OCI-LY3 (cell line): ENCODE measurements at regions not wholly inside any gene's neighbourhood (a gene's known extent, or its start where the extent isn't known, plus 50 kb on each side); places are given as distances from the start of the nearest gene placed in this dataset.

Source experiments
- H2AFZ ChIP-seq: fragments of 200-600, 300-600 bp; shearing (Covaris generic); 2 replicates; pipeline ENCODE4 v1.6.0; 2014; ENCODE audit warnings: antibody characterized with exemption, low read depth, low read length
- H3K27ac ChIP-seq: fragments of 200-600, 300-600 bp; sonication (generic); 2 replicates; pipeline ENCODE4 v1.5.1; 2014; ENCODE audit warnings: mild to moderate bottlenecking, low read length, moderate library complexity, mixed read lengths
- H3K27me3 ChIP-seq: fragments of 200-600, 300-600 bp; sonication (generic); 2 replicates; pipeline ENCODE4 v1.6.1; 2014; ENCODE audit warnings: low read depth, low read length, mixed read lengths
- H3K36me3 ChIP-seq: fragments of 200-600, 300-600 bp; sonication (generic); replicated peaks from 2 replicates; pipeline ENCODE3; 2014; ENCODE audit warnings: low read depth, low read length, mixed read lengths
- H3K4me1 ChIP-seq: fragments of 300-600, 200-600 bp; sonication (generic); 2 replicates; pipeline ENCODE4 v1.6.1; 2014; ENCODE audit warnings: low read length, mixed read lengths
- H3K4me2 ChIP-seq: fragments of 200-600, 300-600 bp; sonication (generic); 2 replicates; pipeline ENCODE4 v1.6.1; 2014; ENCODE audit warnings: low read length, mixed read lengths
- H3K4me3 ChIP-seq: fragments of 300-600, 200-600 bp; sonication (generic); 2 replicates; pipeline ENCODE4 v1.5.1; 2014; ENCODE audit warnings: antibody characterized with exemption, mild to moderate bottlenecking, low read length, moderate library complexity
- H3K79me2 ChIP-seq: fragments of 300-600, 200-600 bp; shearing (Covaris generic); 2 replicates; pipeline ENCODE4 v1.6.1; 2014; ENCODE audit warnings: mild to moderate bottlenecking, low read length, mixed read lengths
- H3K9ac ChIP-seq: fragments of 300-600, 200-600 bp; shearing (Covaris generic); 2 replicates; pipeline ENCODE4 v1.6.0; 2014; ENCODE audit warnings: mild to moderate bottlenecking, low read length, moderate library complexity
- H3K9me3 ChIP-seq: fragments of 200-600, 300-600 bp; shearing (Covaris generic); 2 replicates; pipeline ENCODE4 v1.6.1; 2014; ENCODE audit warnings: low read length, mixed read lengths; ENCODE audit not compliant: insufficient read depth
- H4K20me1 ChIP-seq: fragments of 200-600, 300-600 bp; sonication (generic); 2 replicates; pipeline ENCODE4 v1.6.1; 2016; ENCODE audit warnings: low read length, mixed read lengths; ENCODE audit not compliant: insufficient read depth
- EZH2phosphoT487 ChIP-seq: fragments of 200-600 bp; shearing (Covaris generic); IDR thresholded peaks from 2 replicates; pipeline ENCODE4 v1.6.1; 2018; ENCODE audit warnings: antibody characterized with exemption, mixed run types, low read depth
- TF ChIP-seq, protein P1 (sequence below): fragments of 200-600, 300-600 bp; sonication (generic); IDR thresholded peaks from 2 replicates; pipeline ENCODE4 v1.5.1; 2014; ENCODE audit warnings: antibody characterized with exemption, low read length, low read depth

DNA sequence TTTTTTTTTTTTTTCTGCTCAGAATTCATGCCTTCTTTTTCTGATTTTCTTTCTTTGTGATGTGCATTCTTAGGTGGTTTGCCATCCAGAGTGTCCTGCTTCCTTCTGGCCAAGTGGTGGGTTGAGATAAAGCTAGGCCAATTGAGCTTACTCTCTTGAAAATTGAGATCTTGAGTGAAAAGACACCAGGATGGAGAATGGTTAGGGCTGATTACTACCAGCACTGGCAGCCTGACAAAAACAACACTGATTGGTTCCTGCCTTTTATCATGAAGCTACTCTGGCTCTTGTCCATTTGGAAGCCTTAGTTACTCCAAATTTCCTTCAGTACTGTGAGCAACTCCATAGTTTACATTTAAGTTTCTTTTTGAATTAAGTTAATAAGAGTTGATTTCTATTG lies 404.0 kb downstream of the PPARGC1A start:
- no peaks in the 10 kb centered on the region for H3K4me1 ChIP-seq
- H3K9ac ChIP-seq = no peak overlapping the region

DNA sequence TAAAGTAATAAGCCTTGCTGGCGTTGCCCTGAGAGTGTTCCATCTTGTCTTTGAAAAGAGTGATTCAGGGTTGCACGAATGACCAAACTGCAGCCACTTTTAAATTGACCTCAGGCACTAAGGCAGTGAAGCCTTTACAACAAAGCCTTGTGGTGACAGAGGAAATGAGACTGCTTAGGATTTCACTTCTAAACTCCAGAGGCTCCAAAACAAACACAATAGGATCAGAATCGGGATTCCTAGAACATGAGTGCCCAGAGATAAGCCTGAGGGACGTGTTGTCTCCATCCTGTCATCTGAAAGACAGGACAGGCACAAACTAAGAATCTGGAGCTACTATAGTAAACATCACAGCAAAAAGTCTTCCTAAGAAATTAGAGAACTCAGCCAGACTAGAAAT lies 405.2 kb downstream of the PPARGC1A start:
- Histone ChIP-seq H3K9me3 (no peaks in the 10 kb centered on the region), H3K4me2 (no peak overlapping the region), H3K4me1 (no peaks in the 10 kb centered on the region), H3K27ac (no peak overlapping the region), H3K27me3 (no peaks in the 10 kb centered on the region), H3K36me3 (no peaks in the 10 kb centered on the region), H4K20me1 (no peaks in the 10 kb centered on the region), H3K4me3 (no peak overlapping the region), H3K9ac (no peak overlapping the region), H2AFZ (no peak overlapping the region), H3K79me2 (no peaks in the 10 kb centered on the region)
- TF ChIP-seq, protein P1, sequence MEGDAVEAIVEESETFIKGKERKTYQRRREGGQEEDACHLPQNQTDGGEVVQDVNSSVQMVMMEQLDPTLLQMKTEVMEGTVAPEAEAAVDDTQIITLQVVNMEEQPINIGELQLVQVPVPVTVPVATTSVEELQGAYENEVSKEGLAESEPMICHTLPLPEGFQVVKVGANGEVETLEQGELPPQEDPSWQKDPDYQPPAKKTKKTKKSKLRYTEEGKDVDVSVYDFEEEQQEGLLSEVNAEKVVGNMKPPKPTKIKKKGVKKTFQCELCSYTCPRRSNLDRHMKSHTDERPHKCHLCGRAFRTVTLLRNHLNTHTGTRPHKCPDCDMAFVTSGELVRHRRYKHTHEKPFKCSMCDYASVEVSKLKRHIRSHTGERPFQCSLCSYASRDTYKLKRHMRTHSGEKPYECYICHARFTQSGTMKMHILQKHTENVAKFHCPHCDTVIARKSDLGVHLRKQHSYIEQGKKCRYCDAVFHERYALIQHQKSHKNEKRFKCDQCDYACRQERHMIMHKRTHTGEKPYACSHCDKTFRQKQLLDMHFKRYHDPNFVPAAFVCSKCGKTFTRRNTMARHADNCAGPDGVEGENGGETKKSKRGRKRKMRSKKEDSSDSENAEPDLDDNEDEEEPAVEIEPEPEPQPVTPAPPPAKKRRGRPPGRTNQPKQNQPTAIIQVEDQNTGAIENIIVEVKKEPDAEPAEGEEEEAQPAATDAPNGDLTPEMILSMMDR = no peak
- no peak for TF ChIP-seq EZH2phosphoT487

More for the DNA sequence above, 404.0 kb downstream of the PPARGC1A start:
- H3K9me3 ChIP-seq = no peaks in the 10 kb centered on the region
- H3K79me2 ChIP-seq = no peaks in the 10 kb centered on the region
- no peak overlapping the region for H3K27ac ChIP-seq
- H3K27me3 ChIP-seq = no peaks in the 10 kb centered on the region
- no peak for TF ChIP-seq EZH2phosphoT487
- TF ChIP-seq, protein P1 = no peak
- no peak overlapping the region for H2AFZ ChIP-seq
- no peak overlapping the region for H3K4me2 ChIP-seq
- no peaks in the 10 kb centered on the region for H4K20me1 ChIP-seq
- no peak overlapping the region for H3K4me3 ChIP-seq
- H3K36me3 ChIP-seq = no peaks in the 10 kb centered on the region

DNA sequence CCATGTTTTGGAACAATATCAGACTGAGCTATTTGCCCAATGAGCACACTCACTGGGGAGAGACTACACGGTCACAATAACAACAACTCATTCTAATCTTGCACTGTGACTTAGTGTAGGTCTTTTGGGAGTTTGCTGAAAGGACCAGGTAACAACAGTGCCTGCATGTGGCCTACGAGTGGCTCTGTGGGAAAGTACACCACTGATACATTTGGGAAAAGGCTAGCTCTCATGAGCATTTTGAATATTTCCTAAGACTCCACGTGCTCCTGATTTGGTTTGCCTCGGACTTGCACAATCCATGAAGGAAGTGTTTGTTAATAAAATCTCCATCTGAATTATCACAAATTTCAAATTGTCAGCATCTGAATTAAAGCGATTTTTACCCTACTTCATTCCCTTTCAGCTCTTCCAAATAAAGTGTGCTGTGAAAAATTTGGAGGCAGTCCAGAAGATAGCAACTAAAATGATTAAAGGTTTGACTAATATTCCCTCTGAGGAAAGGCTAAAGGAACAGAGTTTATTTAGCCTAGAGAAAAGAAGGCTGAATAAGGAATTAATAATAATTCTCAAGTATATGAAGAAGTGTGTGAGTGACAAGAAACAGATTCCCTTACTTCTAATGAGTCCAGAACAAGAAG lies 406.4 kb downstream of the PPARGC1A start:
- no peaks in the 10 kb centered on the region for H3K79me2 ChIP-seq
- H3K9me3 ChIP-seq = no peaks in the 10 kb centered on the region
- H3K27me3 ChIP-seq = no peaks in the 10 kb centered on the region
- H3K27ac ChIP-seq = no peak overlapping the region
- no peaks in the 10 kb centered on the region for H3K4me1 ChIP-seq
- no peak overlapping the region for H3K9ac ChIP-seq
- no peak overlapping the region for H3K4me2 ChIP-seq
- no peaks in the 10 kb centered on the region for H3K36me3 ChIP-seq
- no peak for TF ChIP-seq EZH2phosphoT487
- TF ChIP-seq, protein P1 = no peak
- no peak overlapping the region for H3K4me3 ChIP-seq
- no peaks in the 10 kb centered on the region for H4K20me1 ChIP-seq
- H2AFZ ChIP-seq = no peak overlapping the region

DNA sequence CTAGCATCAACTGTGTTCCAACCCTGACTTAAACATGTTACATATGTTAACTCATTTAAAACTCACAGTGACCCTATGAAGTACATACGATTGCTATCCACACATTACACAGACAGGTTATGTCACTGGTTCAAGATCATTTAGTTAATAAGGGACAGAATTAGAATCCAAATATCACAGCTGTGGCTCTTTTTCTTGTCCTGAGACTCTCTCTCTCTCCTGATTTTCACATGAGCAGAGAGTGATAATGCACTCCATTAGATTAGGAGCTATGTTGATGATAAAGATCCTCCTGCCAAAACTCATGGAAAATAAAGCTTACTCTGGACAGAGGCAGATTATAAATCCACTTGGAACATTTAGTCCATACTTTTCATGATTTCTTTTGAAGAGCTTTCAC lies 408.3 kb downstream of the PPARGC1A start:
- no peak for TF ChIP-seq EZH2phosphoT487
- TF ChIP-seq, protein P1 = no peak
- H3K27ac ChIP-seq = no peak overlapping the region
- H3K27me3 ChIP-seq = no peaks in the 10 kb centered on the region
- no peak overlapping the region for H3K9ac ChIP-seq
- no peaks in the 10 kb centered on the region for H3K79me2 ChIP-seq
- H3K4me3 ChIP-seq = no peak overlapping the region
- H3K4me2 ChIP-seq = no peak overlapping the region
- no peak overlapping the region for H2AFZ ChIP-seq
- H3K36me3 ChIP-seq = no peaks in the 10 kb centered on the region
- H3K9me3 ChIP-seq = no peaks in the 10 kb centered on the region
- no peaks in the 10 kb centered on the region for H3K4me1 ChIP-seq
- no peaks in the 10 kb centered on the region for H4K20me1 ChIP-seq
